ENCODE measurements at regions not wholly inside any gene's neighbourhood (a gene's known extent, or its start where the extent isn't known, plus 50 kb on each side); places are given as distances from the start of the nearest gene placed in this dataset.
A peak's percentile ranks its signal among the peaks of the same experiment; 100 is the strongest.

DNA sequence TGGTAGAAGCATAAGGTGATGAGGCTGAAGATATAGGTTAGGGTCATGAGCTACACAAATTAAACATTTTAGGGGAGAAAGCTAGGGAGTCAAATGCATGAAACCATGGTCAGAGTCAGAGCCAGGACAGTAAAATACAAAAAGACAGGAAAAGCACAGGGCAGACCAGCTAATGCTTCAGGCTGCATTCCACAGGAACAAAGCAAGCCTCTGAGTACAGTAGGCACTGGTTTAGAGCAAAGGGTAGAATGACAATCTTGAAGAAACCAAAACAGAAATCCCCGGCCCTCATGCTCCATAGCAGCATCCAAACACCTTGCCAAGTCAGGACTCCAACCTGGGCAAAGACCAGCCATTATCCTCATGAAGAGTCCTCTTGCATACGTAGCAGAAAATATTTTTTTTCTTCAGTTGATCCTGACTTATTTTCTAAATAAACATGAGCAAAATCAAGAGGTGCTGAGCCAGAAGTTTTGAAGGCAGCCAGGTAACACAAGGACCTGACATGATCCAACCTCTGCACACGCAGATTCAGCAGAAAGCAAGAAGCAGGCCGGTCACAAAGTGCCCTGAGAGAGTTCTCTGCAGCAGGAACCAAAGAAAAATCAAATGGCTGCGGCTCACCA, 273.1 kb downstream of the TTLL7 start:
- DNase-seq (ENCODE audit: low read depth), result no peak

DNA sequence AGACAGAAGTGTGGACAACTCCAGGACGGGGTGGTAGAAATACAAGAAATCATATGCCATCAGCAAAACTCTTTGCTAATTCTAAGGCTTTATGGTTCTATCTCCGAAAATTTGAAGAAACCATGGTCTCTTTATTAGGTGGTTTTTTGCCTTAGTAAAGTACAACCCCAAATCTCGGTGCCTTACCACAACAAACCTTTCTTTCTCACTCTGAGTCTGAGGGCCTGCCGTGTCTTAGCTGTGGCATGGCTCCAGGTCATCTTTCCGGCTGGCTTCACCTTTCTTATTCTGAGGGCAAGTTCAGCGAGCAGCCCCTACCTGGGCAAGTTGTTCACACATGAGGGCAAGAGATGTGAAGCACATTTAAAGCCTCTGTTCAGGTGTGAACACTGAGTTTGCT, 280.6 kb downstream of the TTLL7 start:
- no peak for DNase-seq (ENCODE audit: low read depth)

DNA sequence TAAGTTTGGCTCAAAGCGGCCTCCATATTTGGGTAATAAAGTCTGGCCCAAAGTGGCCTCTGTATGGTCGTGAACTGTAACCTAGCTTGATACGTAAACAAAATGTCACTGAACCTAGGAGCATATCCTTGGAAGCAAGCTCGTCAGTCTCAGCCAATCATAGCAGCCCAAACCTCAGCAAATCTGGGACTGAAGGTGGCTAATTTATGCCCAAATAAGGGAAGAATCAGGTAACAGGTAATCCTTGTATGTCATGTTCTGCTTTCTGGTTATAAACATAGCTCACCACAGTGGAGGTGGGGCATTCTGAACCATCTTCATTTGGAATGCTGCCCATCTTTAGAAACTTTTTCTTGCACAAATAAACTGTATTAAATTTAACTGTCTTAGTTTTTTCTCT, 281.1 kb downstream of the TTLL7 start:
- DNase-seq (ENCODE audit: low read depth), result no peak

DNA sequence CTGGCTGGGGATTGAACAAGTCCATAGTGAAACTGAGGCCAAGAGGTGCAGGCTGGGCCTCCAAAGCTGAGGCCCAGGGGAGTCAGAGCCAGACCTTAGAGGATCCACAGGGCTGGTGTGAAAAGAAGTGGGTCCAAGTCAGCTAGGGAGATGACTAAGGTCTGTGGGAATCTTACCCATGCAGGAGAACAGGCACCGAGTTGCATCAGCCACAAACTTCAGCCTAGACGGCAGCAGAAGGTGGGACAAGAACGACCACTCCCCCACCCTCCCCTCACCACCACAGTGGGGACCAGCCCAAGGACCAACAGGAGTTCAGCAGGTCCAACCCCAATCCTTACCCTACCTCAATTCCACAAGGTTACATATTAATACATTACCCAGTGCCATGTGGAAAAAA, 282.3 kb downstream of the TTLL7 start:
- DNase-seq (ENCODE audit: low read depth), result no peak

DNA sequence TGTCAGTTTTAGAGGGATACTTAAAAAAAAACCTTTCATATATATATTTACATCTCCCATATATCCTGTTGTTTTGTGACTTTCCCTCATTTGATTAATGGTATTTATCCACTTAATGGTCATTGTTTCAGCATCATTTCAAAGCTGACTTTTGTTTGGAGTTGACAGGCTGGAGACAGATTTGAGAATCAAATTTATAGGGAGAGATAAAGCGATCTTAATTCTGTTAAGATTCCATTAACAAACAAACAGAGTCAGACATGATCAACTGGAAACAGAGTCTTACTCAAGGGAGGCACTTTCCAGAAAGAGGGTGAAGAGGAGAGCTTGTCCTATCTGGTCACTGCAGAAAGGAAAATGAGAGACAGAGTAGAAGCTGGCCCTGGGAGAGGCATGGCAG, 283.4 kb downstream of the TTLL7 start:
- no peak for DNase-seq (ENCODE audit: low read depth)

DNA sequence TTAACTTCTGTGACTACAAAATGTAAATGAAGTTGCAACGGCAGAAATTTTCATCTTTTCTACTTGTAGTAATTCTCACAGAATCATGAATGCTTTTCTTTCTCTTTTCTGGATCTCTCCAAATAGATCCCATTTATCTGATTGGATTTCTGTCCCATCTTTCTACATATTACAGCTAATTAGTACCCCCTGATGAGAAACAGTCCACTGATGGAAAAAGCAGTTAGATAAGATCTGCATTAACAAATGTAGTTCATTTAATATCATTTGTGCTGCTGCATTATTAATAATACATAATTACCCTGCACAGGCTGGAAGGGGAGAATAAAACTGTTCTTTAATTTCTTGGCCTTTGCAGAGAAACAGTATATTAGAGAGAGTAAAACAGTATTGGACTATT, 289.3 kb downstream of the TTLL7 start:
- DNase-seq (ENCODE audit: low read depth), result no peak

DNA sequence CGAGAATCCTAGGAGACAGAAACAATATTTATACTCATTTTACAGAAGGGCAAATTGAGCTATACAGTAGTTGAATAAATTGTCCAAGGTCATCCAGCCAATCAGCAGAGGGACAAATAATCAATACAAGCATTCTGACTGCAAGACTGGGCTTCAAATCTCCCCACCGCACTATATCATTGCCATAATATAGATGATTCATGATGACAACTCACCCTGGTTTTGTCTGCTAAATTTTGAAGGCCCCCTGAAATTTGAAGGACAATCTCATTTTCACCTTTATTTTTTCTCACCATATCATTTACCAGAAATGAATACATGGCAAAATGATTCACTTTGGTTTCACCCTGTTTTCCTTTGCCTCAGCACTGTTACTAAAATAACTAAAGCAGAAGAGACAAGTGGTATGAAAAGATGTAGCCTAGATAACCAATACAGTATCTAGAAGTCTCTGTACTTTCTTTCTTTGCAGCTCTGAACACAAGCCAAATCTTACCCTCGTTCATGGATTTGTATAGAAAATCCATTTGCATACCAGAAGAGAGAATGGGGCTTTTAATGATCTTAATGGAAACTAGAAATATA, 292.5 kb downstream of the TTLL7 start:
- DNase-seq (ENCODE audit: low read depth), result no peak

DNA sequence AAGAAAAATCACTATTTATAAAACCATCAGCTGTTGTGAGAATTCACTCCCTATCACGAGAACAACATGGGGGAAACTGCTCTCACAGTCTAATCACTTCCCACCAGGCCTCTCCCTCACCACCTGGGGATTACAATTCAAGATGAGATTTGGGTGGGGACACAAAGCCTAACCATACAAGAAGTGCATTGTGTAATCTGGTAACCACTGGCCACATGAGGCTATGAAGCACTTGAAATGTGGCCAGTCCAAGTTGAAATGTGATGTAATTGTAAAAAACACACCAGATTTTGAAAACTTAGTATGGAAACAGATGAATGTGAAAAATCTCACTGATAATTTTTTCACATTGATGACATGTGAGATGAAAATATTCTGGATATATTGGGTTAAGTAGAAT, 293.8 kb downstream of the TTLL7 start:
- no peak for DNase-seq (ENCODE audit: low read depth)

DNA sequence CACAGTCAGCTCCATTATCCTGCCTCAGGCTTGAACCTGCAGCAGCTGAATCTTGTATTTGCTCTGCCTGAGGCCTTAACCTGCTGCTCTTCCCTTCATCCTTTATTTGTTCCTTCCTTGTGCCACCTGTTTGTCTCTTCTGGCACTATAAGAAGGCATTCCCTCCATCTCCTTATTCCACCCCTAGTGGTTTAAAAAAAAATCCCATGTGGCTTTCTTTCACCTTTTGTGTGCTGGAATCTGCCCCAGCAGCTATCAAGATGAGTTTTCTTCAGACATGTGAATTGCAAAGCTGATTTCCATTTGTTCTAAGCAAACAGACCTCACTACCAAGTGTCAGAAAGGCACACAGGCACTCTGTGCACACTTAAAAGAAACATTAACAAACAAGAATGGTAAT, 294.6 kb downstream of the TTLL7 start:
- no peak for DNase-seq (ENCODE audit: low read depth)

DNA sequence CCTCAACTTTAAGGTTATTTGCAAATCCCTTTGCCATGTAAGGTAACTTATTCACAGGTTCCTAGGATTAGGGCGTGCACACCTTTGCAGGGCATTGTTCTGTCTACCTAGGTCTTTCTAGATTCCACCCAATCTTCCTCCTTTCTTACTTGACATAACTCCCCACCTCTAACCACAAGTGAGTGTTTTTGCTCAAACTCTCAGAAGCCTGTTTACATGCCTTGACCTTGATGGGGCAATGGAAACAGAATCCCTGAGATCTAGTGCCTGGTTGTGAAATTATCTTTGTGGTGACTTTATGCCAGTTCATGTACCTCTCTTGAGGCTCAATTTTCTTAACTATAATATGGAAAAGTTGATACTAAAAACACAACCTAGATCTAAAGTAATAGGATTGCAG, 296.6 kb downstream of the TTLL7 start:
- no peak for DNase-seq (ENCODE audit: low read depth)

DNA sequence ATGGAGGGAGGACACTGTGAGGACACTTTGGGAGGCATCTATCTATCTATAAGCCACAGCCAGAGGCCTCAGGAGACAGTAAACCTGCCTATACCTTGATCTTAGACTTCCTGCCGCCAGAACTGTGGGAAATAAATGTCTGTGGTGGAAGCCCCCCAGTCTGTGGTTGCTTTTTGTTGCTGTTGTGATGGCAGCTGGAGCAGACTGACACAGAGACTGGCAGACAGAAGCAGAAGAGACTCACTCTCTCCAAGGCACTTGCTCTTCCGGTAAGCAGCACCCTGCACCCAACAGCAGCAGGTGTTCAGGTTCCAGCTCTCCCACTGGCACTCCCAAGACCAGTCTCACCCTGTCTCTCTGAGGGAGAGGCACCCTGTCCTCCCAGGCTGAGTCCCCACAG, 297.6 kb downstream of the TTLL7 start:
- DNase-seq (ENCODE audit: low read depth), result no peak

DNA sequence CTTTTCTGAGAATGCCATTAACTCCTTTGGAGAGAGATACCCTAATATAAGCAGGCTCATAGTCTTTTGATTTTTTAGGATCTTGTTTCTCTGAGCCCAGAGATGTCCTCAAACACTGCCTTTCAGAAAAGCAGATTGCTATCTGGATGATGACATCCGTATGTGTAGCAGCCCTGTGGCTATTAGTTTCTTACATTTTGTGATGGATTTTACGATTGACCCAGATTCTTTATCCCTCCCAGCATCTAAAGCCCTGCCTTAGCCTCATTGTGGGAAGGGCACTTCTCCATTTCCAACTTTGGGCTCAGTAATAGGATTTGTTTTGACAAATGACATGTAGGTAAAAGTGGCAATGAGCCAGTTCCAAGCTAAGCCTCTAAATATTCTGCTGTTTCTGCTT, 300.3 kb downstream of the TTLL7 start:
- no peak for DNase-seq (ENCODE audit: low read depth)

DNA sequence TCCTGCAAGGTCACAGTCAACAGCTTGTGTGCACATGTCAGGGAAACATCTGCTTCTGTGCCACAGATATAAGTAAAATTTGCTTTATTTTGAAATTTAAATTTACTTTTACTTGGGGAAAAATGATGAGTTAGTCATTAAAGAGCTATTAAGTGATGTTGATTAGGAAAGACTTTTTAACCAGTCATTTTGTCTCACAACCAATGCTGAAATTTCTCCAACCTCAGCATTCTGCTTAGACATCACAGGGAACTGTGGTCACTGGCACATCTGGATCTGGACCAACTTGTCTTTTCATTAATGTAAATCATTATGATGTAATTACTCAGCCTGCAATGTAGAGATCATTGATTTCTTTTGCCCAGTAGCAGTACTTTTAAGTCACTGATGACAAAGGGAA, 301.0 kb downstream of the TTLL7 start:
- no peak for DNase-seq (ENCODE audit: low read depth)

DNA sequence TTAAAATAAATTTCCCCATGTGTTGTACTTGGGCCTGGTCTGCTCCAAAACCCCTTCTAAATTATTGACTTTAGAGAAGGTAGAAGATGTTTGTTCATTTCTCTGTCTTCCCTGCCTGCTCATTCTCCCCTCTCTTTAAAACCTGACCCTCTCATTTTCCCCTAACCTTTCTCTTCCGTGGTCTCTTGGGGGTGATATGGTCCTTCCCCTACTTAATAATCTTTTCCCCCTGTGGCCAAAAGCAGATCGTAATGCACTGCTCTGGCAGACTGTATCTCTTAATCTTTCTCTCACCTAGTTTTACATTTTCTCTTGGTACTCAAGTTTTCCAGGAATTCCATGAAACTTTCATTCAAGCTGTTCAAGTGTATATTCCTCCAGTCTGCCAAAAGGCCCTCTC, 301.7 kb downstream of the TTLL7 start:
- DNase-seq (ENCODE audit: low read depth), result no peak

DNA sequence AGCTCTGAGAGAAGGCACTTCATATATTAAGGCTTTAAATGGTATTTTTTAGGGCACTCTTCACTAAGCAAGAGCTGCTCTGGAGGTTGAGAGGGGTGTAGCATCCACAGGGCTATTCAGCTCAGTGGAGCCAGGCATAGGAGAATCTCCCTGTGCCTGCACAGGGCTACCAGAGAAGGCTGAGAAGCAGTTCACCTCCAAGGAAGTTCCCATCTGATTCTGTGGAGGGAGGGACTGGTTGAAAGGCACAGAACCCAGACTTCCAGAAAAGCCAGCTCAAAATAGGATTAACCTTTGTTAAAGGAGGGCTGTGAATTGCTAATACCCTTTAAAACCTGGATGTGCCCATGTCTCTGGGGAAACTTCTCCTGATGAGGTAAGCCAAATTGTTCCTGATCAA, 304.5 kb downstream of the TTLL7 start:
- DNase-seq (ENCODE audit: low read depth), result no peak

DNA sequence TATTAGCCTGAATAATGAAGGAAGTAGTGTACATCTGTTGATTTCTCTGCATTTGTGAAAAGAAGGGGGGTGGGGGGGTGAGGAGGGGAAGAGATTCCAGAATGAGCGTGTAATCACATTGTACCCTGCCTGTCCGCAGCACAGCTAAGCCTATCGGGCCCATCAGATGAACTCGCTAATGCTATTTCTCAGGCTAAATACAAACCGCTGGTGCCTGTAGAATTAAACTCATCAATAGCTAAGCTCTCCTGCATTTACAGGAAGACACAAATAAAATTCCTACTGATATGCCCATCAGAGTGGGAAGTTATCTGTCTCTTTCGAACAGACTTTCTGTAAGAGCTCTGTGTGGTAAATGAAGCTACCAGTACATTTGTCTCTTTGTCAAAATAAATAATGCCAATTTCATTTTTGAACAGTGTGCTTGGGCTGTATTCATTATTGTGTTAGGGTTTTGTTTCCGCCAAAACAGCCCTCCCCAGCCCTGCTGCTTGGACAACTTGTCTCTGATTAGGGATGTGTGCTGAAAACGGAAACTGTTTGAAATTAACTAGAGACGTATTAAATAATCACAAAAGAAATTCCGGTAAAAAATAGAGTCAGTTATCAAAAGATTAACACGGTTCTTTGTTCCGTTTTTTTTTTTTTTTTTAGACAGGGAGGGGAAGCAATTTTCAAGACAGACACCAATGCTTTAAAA, 305.4 kb downstream of the TTLL7 start:
- DNase-seq (ENCODE audit: low read depth), result no peak

DNA sequence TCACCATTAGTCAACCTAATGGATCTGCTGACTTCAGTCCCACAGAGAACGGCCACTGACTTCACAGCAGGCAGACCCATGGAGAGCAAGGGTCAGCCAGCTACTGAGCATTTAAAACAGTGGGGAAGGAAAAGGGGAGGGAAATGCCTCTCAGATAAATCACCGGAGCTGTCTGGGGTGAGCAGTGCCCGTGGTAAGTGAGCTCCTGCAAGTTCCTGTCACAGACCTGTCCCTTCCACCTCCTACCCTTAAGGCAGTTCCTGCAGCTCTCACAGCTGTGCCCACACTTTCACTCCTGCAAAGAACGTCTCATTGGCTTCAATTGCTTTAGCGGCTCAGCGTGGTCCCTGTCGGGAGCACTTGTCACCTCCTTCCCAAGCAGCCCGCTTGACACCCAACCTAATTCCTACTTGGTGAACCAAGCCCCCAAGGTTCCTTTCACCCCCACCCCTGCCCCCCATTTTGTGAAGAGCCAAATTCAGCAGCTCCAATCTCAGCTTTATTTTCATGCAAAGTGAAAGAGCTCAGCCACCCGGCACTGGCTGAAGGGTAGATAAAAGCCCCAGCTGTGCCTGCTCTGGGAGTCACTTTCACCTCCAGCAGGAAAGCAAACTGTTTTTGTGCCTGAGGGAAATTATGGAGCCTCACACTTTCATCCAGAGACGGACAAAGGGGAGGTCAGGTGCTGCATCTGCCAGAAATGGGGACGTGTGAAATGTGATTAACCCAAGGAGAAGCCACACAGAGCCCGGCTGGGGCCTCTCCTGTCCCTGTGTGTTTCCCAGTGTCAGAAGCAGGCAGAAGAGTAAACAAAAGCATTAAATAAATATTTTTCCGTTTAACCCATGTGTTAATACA, 306.2 kb downstream of the TTLL7 start:
- peak; percentile 44 for DNase-seq (ENCODE audit: low read depth)

DNA sequence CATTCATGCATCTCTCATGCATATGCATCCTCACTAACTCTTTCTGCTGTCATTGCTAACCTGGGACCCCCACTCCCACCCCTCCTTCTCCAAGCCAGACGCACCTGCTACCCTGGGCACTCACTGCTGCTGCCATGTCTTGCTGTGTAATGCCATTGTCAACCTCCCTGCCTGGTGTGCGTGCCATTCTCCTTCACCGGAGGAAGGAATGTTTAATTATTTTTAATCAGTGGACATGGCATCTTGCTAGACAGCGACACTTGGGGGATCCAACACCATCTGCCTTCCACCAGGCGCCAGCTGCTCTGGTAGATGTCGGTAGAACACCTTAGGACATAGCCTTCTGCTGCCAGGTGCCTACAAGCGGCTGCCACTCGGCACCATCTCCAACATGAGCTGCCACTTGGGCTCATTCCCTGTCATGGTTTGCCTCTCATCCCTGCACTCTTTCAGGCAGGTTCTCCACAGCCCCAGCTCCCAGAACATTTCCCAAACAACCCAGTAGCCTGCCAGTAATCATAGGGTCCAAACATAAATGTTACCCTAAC, 306.9 kb downstream of the TTLL7 start:
- no peak for DNase-seq (ENCODE audit: low read depth)

DNA sequence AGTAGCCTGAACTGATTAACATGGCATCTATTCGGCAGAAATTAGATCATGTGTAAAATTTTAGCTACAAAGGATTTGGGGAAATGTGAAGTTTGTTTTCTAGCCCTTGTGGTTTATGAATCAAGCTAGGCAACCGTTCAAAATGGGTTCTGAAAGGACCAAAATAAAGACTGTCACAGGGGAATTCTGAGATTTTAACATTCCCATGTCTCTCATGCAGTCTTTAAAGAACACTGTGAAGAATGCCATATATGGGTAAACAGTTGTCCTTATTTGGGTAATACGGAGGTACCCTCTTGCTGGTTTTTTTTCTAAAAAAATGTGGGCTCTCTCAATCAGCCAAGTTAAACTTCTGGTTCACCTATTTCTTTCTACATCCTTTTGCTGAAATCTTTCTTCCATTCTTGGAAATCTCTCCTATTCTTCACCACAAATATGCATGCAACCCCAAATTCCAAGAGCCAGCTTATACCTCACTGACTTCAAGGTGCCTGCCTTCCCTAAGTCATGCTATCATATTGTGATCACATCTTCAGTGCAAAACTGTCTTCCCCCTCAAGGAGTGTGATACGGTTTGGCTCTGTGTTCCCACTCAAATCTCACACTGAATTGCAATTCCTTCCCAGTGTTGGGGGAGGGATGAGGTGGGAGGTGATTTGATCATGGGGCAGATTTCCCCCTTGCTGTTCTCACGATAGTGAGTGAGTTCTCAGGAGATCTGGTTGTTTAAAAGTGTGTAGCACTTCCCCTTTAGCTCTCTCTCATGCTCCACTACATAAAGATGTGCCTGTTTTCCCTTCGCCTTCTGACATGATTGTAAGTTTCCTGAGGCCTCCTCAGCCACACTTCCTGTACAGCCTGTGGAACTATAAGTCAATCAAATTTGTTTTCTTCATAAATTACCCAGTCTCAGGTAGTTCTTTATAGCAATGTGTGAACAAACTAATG, 308.7 kb downstream of the TTLL7 start:
- no peak for DNase-seq (ENCODE audit: low read depth)

DNA sequence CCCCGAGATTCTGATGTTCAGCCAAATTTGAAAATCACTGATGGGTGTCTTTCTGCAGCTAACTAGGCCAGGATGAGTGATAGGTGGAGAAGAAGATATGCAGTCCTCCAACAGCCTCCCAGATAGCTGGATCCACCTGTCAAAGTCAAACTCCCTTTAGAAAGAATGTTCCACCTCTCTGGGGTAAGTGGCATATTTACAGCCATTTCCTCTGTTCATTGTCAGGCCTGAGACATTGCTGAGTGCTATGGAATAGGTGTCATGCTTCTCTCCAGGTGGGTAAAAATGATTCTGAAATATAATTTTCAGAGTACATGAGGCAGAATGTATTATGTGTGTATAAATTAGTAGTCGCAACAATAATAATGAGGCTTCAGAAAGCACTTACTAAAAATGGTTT, 316.8 kb downstream of the TTLL7 start:
- DNase-seq (ENCODE audit: low read depth), result no peak

DNA sequence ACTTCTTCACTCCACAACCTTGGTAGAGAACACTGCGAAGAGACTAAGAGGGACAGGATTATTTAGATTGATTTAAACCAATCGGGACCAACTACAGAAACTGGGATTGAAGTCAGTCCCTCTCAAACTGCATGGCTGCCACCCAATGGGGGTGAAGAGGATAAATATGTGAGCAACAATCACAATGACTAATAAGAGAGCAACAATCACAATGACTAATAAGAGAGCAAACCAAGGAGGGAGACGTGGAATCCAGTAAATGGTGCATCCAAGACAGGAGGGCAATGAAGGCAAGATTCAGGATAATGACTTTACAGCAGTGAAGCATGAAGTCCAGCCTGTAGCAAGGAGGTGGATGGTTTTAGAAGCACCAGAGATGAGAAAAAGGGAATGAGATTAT, 322.8 kb downstream of the TTLL7 start:
- DNase-seq (ENCODE audit: low read depth), result no peak
